ENCODE measurements at regions not wholly inside any gene's neighbourhood (a gene's known extent, or its start where the extent isn't known, plus 50 kb on each side); places are given as distances from the start of the nearest gene placed in this dataset.

- TF ChIP-seq CTCF (IDR thresholded peaks at IDR 0.05; ENCODE audit: extremely low read depth, missing control alignments) = no peak
- DNase-seq (ENCODE audit: low spot score) = no peak
These were observed 116.6 kb upstream of the SMIM21 start for GRCh38 chr18:75544051-75544481.

- TF ChIP-seq CTCF (IDR thresholded peaks at IDR 0.05; ENCODE audit: extremely low read depth, missing control alignments) = no peak
- no peak for DNase-seq (ENCODE audit: low spot score)
These were observed 111.2 kb upstream of the SMIM21 start for GRCh38 chr18:75538727-75539126.

- no peak for DNase-seq (ENCODE audit: low spot score)
- no peak for TF ChIP-seq CTCF (IDR thresholded peaks at IDR 0.05; ENCODE audit: extremely low read depth, missing control alignments)
These were observed 106.4 kb upstream of the SMIM21 start for GRCh38 chr18:75533950-75534349.

GRCh38 chr18:75533209-75533608 lies 105.7 kb upstream of the SMIM21 start:
- DNase-seq (ENCODE audit: low spot score) = no peak
- TF ChIP-seq CTCF (IDR thresholded peaks at IDR 0.05; ENCODE audit: extremely low read depth, missing control alignments) = no peak

GRCh38 chr18:75531851-75532459 lies 104.5 kb upstream of the SMIM21 start:
- no peak for DNase-seq (ENCODE audit: low spot score)
- TF ChIP-seq CTCF (IDR thresholded peaks at IDR 0.05; ENCODE audit: extremely low read depth, missing control alignments) = no peak

GRCh38 chr18:75531212-75531850 lies 103.8 kb upstream of the SMIM21 start:
- no peak for DNase-seq (ENCODE audit: low spot score)
- no peak for TF ChIP-seq CTCF (IDR thresholded peaks at IDR 0.05; ENCODE audit: extremely low read depth, missing control alignments)

- no peak for DNase-seq (ENCODE audit: low spot score)
- TF ChIP-seq CTCF (IDR thresholded peaks at IDR 0.05; ENCODE audit: extremely low read depth, missing control alignments) = no peak
These were observed 103.2 kb upstream of the SMIM21 start for GRCh38 chr18:75530566-75531211.

All from GM20000 (cell line).